Smooth muscle cell (in vitro differentiated cells): ENCODE measurements at regions not wholly inside any gene's neighbourhood (a gene's known extent, or its start where the extent isn't known, plus 50 kb on each side); places are given as distances from the start of the nearest gene placed in this dataset.

Experiments
- DNase-seq: peaks from one replicate; lab custom pipeline; 2025; ENCODE audit not compliant: unreplicated experiment; lab: John Stamatoyannopoulos, UW
- H2AFZ ChIP-seq: fragments of 200-600 bp; sonication (generic); 2 replicates; pipeline ENCODE4 v1.6.0; 2016; ENCODE audit warnings: antibody characterized with exemption, low read depth, mild to moderate bottlenecking
- H3F3A ChIP-seq: fragments of 200-600 bp; sonication (generic); 2 replicates; pipeline ENCODE4 v1.6.0; 2017; ENCODE audit warnings: antibody characterized with exemption, low read depth
- H3K27ac ChIP-seq: fragments of 200-600 bp; sonication (generic); 2 replicates; pipeline ENCODE4 v1.5.1; 2016; ENCODE audit warnings: low read depth, mild to moderate bottlenecking
- H3K27me3 ChIP-seq: fragments of 200-600 bp; sonication (generic); 2 replicates; pipeline ENCODE4 v1.6.1; 2016; ENCODE audit warnings: low read depth, mild to moderate bottlenecking
- H3K36me3 ChIP-seq: fragments of 200-600 bp; sonication (generic); 2 replicates; pipeline ENCODE4 v1.5.1; 2016; ENCODE audit warnings: low read depth
- H3K4me1 ChIP-seq: fragments of 200-600 bp; sonication (generic); 2 replicates; pipeline ENCODE4 v1.5.1; 2016; ENCODE audit warnings: low read depth
- H3K4me2 ChIP-seq: fragments of 200-600 bp; sonication (generic); 2 replicates; pipeline ENCODE4 v1.6.0; 2016; ENCODE audit warnings: mild to moderate bottlenecking
- H3K4me3 ChIP-seq: fragments of 200-600 bp; sonication (generic); 2 replicates; pipeline ENCODE4 v1.5.1; 2016; ENCODE audit warnings: mild to moderate bottlenecking
- H3K79me2 ChIP-seq: fragments of 200-600 bp; sonication (generic); 2 replicates; pipeline ENCODE4 v1.6.0; 2016; ENCODE audit warnings: low read depth, mild to moderate bottlenecking
- H3K9ac ChIP-seq: fragments of 200-600 bp; sonication (generic); 2 replicates; pipeline ENCODE4 v1.6.0; 2016; ENCODE audit warnings: low read depth
- H3K9me3 ChIP-seq: fragments of 200-600 bp; sonication (generic); replicated peaks from 2 replicates; pipeline ENCODE4 v1.5.1; 2016; ENCODE audit warnings: low read depth
- H4K20me1 ChIP-seq: fragments of 200-600 bp; sonication (generic); 2 replicates; pipeline ENCODE4 v1.6.0; 2016; ENCODE audit warnings: low read depth
- WGBS: methylation state at CpG from one replicate; pipeline ENCODE4 v1.1.7; 2016; ENCODE audit warnings: low lambda C conversion rate; 5-methylcytosine and 5-hydroxymethylcytosine counted together
- TF ChIP-seq, protein P1 (sequence below): fragments of 200-600 bp; sonication (generic); IDR thresholded peaks from 2 replicates; pipeline ENCODE4 v1.5.1; 2017; ENCODE audit warnings: borderline replicate concordance, mild to moderate bottlenecking, antibody characterized with exemption; ENCODE audit not compliant: insufficient read depth, poor library complexity, severe bottlenecking

GRCh38 chr7:46209611-46210388 lies 288.7 kb upstream of the IGFBP3 start:
- WGBS = 94% methylated on average over 9 of the region's 9 CpGs
- Histone ChIP-seq H3K9me3 (no peaks in the 10 kb centered on the region), H3K27ac (no peak overlapping the region), H3K4me3 (no peak overlapping the region), H3K9ac (no peak overlapping the region), H3K27me3 (no peaks in the 10 kb centered on the region), H3K79me2 (no peaks in the 10 kb centered on the region), H3F3A (peaks cover 6% of the 10 kb centered on the region), H3K4me2 (no peak overlapping the region), H3K4me1 (peaks cover 5% of the 10 kb centered on the region), H2AFZ (no peak overlapping the region), H3K36me3 (no peaks in the 10 kb centered on the region), H4K20me1 (no peaks in the 10 kb centered on the region)
- TF ChIP-seq, protein P1, sequence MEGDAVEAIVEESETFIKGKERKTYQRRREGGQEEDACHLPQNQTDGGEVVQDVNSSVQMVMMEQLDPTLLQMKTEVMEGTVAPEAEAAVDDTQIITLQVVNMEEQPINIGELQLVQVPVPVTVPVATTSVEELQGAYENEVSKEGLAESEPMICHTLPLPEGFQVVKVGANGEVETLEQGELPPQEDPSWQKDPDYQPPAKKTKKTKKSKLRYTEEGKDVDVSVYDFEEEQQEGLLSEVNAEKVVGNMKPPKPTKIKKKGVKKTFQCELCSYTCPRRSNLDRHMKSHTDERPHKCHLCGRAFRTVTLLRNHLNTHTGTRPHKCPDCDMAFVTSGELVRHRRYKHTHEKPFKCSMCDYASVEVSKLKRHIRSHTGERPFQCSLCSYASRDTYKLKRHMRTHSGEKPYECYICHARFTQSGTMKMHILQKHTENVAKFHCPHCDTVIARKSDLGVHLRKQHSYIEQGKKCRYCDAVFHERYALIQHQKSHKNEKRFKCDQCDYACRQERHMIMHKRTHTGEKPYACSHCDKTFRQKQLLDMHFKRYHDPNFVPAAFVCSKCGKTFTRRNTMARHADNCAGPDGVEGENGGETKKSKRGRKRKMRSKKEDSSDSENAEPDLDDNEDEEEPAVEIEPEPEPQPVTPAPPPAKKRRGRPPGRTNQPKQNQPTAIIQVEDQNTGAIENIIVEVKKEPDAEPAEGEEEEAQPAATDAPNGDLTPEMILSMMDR = no peak
- DNase-seq = no peak

GRCh38 chr7:46208635-46209525 lies 287.8 kb upstream of the IGFBP3 start:
- no peaks in the 10 kb centered on the region for H3K27me3 ChIP-seq
- 73% methylated on average over 12 of the region's 12 CpGs for WGBS
- H4K20me1 ChIP-seq = no peaks in the 10 kb centered on the region
- H2AFZ ChIP-seq = no peak overlapping the region
- peaks cover 5% of the 10 kb centered on the region for H3K4me1 ChIP-seq
- no peak overlapping the region for H3K27ac ChIP-seq
- no peaks in the 10 kb centered on the region for H3K36me3 ChIP-seq
- DNase-seq = no peak
- H3F3A ChIP-seq = peaks cover 6% of the 10 kb centered on the region
- H3K4me3 ChIP-seq = no peak overlapping the region
- no peak overlapping the region for H3K9ac ChIP-seq
- TF ChIP-seq, protein P1 = no peak
- H3K79me2 ChIP-seq = no peaks in the 10 kb centered on the region
- H3K4me2 ChIP-seq = no peak overlapping the region
- H3K9me3 ChIP-seq = no peaks in the 10 kb centered on the region

DNA sequence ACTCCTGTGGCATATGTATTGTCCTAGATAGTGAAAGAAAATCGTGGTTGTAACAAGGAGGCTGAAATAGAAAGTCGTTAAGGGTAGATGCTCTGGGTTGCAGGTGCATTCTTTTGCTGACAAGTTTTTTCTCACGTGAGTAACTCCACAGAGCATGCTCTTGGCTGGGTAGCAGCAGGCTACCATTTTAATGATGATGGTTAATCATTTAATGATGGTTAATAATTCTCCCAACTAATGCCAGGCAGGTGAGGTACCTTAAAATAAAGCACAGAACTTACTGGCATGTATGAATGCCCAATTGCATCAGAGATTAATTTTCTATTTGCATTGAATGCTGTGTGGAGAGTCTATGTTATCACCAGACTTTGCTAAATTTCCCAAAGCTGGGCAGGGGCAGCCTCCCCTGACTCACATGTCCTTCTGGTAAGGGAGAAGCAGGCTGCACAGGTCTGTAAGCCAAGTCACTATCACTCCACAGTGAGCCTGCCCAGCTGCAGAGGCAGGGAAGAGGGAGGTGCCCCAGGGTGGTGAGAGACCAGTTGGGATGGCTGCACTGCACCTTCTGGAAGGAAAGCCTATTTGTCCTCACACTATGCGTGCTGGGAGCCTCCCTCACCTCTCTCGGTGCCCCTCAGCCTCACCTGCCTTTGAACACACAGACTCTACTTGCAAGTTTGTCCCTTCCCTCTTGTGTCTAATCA lies 287.0 kb upstream of the IGFBP3 start:
- peaks cover 6% of the 10 kb centered on the region for H3F3A ChIP-seq
- TF ChIP-seq, protein P1 = no peak
- DNase-seq = no peak
- H3K36me3 ChIP-seq = no peaks in the 10 kb centered on the region
- H3K27me3 ChIP-seq = no peaks in the 10 kb centered on the region
- WGBS = 84% methylated on average over 5 of the region's 5 CpGs
- no peak overlapping the region for H3K4me2 ChIP-seq
- no peak overlapping the region for H3K9ac ChIP-seq
- no peaks in the 10 kb centered on the region for H3K9me3 ChIP-seq
- no peak overlapping the region for H3K4me3 ChIP-seq
- no peaks in the 10 kb centered on the region for H4K20me1 ChIP-seq
- H3K79me2 ChIP-seq = no peaks in the 10 kb centered on the region
- H3K4me1 ChIP-seq = peaks cover 5% of the 10 kb centered on the region
- H3K27ac ChIP-seq = no peak overlapping the region
- no peak overlapping the region for H2AFZ ChIP-seq
